WTC11 (cell line): ENCODE measurements at regions not wholly inside any gene's neighbourhood (a gene's known extent, or its start where the extent isn't known, plus 50 kb on each side); places are given as distances from the start of the nearest gene placed in this dataset.

Experiments
- ATAC-seq: fragments of 200-7000 bp; cut with Tn5 transposase; 2 replicates; pipeline ENCODE4 v1.10.0; 2021; ENCODE audit warnings: mild to moderate bottlenecking, moderate library complexity
- CTCF ChIA-PET: fragments of 300-600 bp; sonication (Branson Sonifier 250); formaldehyde crosslinking; loops from one replicate; lab custom pipeline; 2021; ENCODE audit warnings: antibody characterized with exemption; lab: Charles Lee
- POLR2A ChIA-PET: fragments of 350-600 bp; sonication (Branson Sonifier 250); formaldehyde crosslinking; loops from one replicate; lab custom pipeline; 2021; ENCODE audit warnings: antibody characterized with exemption; lab: Charles Lee
- DNase-seq: peaks from one replicate; pipeline ENCODE4 v3.0.0; 2021; ENCODE audit warnings: low spot score
- H3K27ac Mint-ChIP-seq: 2 replicates; pipeline ENCODE4 v1.8.0; 2021; ENCODE audit warnings: mixed read lengths
- H3K27me3 Mint-ChIP-seq: 2 replicates; pipeline ENCODE4 v1.8.0; 2021; ENCODE audit warnings: low read depth, mild to moderate bottlenecking, moderate library complexity, mixed read lengths
- H3K36me3 Mint-ChIP-seq: 2 replicates; pipeline ENCODE4 v1.8.0; 2021; ENCODE audit warnings: mixed read lengths
- H3K4me1 Mint-ChIP-seq: 2 replicates; pipeline ENCODE4 v1.8.0; 2022; ENCODE audit warnings: mixed read lengths
- H3K4me3 Mint-ChIP-seq: 2 replicates; pipeline ENCODE4 v1.8.0; 2021; ENCODE audit warnings: mild to moderate bottlenecking, moderate library complexity, mixed read lengths
- H3K9me3 Mint-ChIP-seq: 2 replicates; pipeline ENCODE4 v1.8.0; 2021; ENCODE audit warnings: mixed read lengths
- CREB1 ChIP-seq: sonication (generic); formaldehyde crosslinking; IDR thresholded peaks from 2 replicates; pipeline ENCODE4 v1.8.0; 2023; ENCODE audit warnings: mild to moderate bottlenecking, missing genetic modification reagents
- CREM ChIP-seq: sonication (generic); formaldehyde crosslinking; IDR thresholded peaks from 2 replicates; pipeline ENCODE4 v1.8.1; 2022; ENCODE audit warnings: mild to moderate bottlenecking, missing genetic modification reagents, moderate library complexity
- ESRRA ChIP-seq: sonication (generic); formaldehyde crosslinking; IDR thresholded peaks from 2 replicates; pipeline ENCODE4 v1.8.1; 2022; ENCODE audit warnings: mild to moderate bottlenecking, missing genetic modification reagents, borderline replicate concordance
- FOXK1 ChIP-seq: sonication (generic); formaldehyde crosslinking; IDR thresholded peaks from 2 replicates; pipeline ENCODE4 v1.8.0; 2022; ENCODE audit warnings: mild to moderate bottlenecking, moderate library complexity, missing genetic modification reagents
- HMGXB4 ChIP-seq: sonication (generic); formaldehyde crosslinking; IDR thresholded peaks from 2 replicates; pipeline ENCODE4 v1.8.1; 2023; ENCODE audit warnings: mild to moderate bottlenecking, moderate library complexity, missing genetic modification reagents
- MLX ChIP-seq: sonication (generic); formaldehyde crosslinking; IDR thresholded peaks from 2 replicates; pipeline ENCODE4 v1.8.1; 2023; ENCODE audit warnings: mild to moderate bottlenecking, missing genetic modification reagents, moderate library complexity
- MXD4 ChIP-seq: fragments of 250-450 bp; sonication (Bioruptor Pico); IDR thresholded peaks from 2 replicates; pipeline ENCODE4 v1.8.0; 2021; ENCODE audit warnings: mild to moderate bottlenecking, moderate library complexity, borderline replicate concordance
- MYBL2 ChIP-seq: sonication (generic); formaldehyde crosslinking; IDR thresholded peaks from 2 replicates; pipeline ENCODE4 v1.8.1; 2023; ENCODE audit warnings: mild to moderate bottlenecking, moderate library complexity, missing genetic modification reagents
- NFE2L1 ChIP-seq: sonication (generic); formaldehyde crosslinking; IDR thresholded peaks from 2 replicates; pipeline ENCODE4 v1.8.1; 2023; ENCODE audit warnings: missing genetic modification reagents
- NR3C1 ChIP-seq: sonication (generic); formaldehyde crosslinking; conservative IDR thresholded peaks from 2 replicates; pipeline ENCODE4 v1.8.1; 2023; ENCODE audit warnings: low read depth, mild to moderate bottlenecking, missing genetic modification reagents
- PRRX2 ChIP-seq: fragments of 250-450 bp; sonication (Bioruptor Pico); IDR thresholded peaks from 2 replicates; pipeline ENCODE4 v1.8.0; 2021; ENCODE audit warnings: mild to moderate bottlenecking
- TCF7 ChIP-seq: sonication (generic); formaldehyde crosslinking; IDR thresholded peaks from 2 replicates; pipeline ENCODE4 v1.8.0; 2022; ENCODE audit warnings: mild to moderate bottlenecking, low read depth, missing genetic modification reagents, moderate library complexity
- TP53 ChIP-seq: sonication (generic); formaldehyde crosslinking; IDR thresholded peaks from 2 replicates; pipeline ENCODE4 v1.8.1; 2023; ENCODE audit warnings: mild to moderate bottlenecking, missing genetic modification reagents
- USF2 ChIP-seq: sonication (generic); formaldehyde crosslinking; IDR thresholded peaks from 2 replicates; pipeline ENCODE4 v1.8.1; 2023; ENCODE audit warnings: mild to moderate bottlenecking, missing genetic modification reagents, moderate library complexity
- ZNF219 ChIP-seq: sonication (generic); formaldehyde crosslinking; IDR thresholded peaks from 2 replicates; pipeline ENCODE4 v1.8.0; 2023; ENCODE audit warnings: missing genetic modification reagents, mild to moderate bottlenecking, borderline replicate concordance
- ZNF281 ChIP-seq: sonication (generic); formaldehyde crosslinking; IDR thresholded peaks from 2 replicates; pipeline ENCODE4 v1.8.0; 2023; ENCODE audit warnings: mild to moderate bottlenecking, missing genetic modification reagents
- ZNF425 ChIP-seq: fragments of 250-450 bp; sonication (Bioruptor Pico); conservative IDR thresholded peaks from 2 replicates; pipeline ENCODE4 v1.9.0; 2021; ENCODE audit warnings: mild to moderate bottlenecking
- TF ChIP-seq, protein P1 (sequence below): sonication (generic); formaldehyde crosslinking; conservative IDR thresholded peaks from 2 replicates; pipeline ENCODE4 v1.8.1; 2022; ENCODE audit warnings: mild to moderate bottlenecking, missing genetic modification reagents
- TF ChIP-seq, protein P2 (sequence below): fragments of 250-450 bp; sonication (Bioruptor Pico); IDR thresholded peaks from 2 replicates; pipeline ENCODE4 v1.9.0; 2021; ENCODE audit warnings: mild to moderate bottlenecking
- TF ChIP-seq, protein P3 (sequence below): sonication (generic); formaldehyde crosslinking; IDR thresholded peaks from 2 replicates; pipeline ENCODE4 v1.8.1; 2022; ENCODE audit warnings: low read depth, missing genetic modification reagents, borderline replicate concordance

DNA sequence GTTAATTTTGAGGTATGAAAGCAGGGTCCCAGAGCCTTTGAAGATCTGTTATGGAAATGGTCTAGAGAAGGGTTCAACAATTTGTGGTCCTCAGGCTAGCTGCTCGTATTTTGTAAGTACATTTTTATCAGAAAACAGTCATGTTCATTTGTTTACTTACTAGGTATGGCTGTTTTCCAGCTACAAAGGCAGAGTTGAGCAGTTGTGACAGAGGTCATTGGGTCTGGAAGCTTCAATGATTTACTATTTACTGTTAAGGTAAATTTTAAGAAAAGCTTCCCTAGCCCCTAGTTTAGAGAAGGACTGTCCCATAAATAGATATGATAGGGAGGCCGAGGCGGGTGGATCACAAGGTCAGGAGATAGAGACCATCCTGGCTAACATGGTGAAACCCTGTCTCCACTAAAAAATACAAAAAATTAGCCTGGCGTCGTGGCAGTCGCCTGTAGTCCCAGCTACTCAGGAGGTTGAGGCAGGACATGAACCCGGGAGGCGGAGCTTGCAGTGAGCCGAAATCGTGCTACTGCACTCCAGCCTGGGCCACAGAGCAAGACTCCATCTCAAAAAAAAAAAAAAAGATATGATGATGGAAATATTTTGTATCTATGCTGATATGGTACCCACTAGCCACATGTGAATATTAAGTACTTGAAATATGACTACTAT lies 538.4 kb upstream of the CITED2 start:
- Mint-ChIP-seq H3K27me3 (no peaks in the 10 kb centered on the region), H3K4me1 (peaks cover 4% of the 10 kb centered on the region), H3K27ac (no peak overlapping the region), H3K36me3 (peaks cover 15% of the 10 kb centered on the region), H3K9me3 (peaks cover 28% of the 10 kb centered on the region), H3K4me3 (no peak overlapping the region)
- POLR2A ChIA-PET, result no interaction called here
- ATAC-seq (no peak), DNase-seq (no peak)
- CTCF ChIA-PET, result no interaction called here
- TF ChIP-seq, protein P1, sequence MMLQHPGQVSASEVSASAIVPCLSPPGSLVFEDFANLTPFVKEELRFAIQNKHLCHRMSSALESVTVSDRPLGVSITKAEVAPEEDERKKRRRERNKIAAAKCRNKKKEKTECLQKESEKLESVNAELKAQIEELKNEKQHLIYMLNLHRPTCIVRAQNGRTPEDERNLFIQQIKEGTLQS, result no peak
- TF ChIP-seq, protein P2, sequence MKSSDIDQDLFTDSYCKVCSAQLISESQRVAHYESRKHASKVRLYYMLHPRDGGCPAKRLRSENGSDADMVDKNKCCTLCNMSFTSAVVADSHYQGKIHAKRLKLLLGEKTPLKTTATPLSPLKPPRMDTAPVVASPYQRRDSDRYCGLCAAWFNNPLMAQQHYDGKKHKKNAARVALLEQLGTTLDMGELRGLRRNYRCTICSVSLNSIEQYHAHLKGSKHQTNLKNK (CRISPR knock-in tag), result no peak
- no peak for TF ChIP-seq MYBL2 (CRISPR knock-in tag)
- TF ChIP-seq HMGXB4 (CRISPR knock-in tag), result no peak
- no peak for TF ChIP-seq PRRX2 (CRISPR knock-in tag)
- TF ChIP-seq ESRRA (CRISPR knock-in tag), result no peak
- TF ChIP-seq FOXK1 (CRISPR knock-in tag), result no peak
- no peak for TF ChIP-seq USF2 (CRISPR knock-in tag)
- TF ChIP-seq ZNF219 (CRISPR knock-in tag), result no peak
- no peak for TF ChIP-seq ZNF281
- TF ChIP-seq MXD4 (CRISPR knock-in tag), result no peak

- ATAC-seq, result no peak
- POLR2A ChIA-PET, result no interaction called here
- H3K4me3 Mint-ChIP-seq, result no peak overlapping the region
- H3K27me3 Mint-ChIP-seq, result no peaks in the 10 kb centered on the region
- no peak for DNase-seq
- TF ChIP-seq ZNF219 (CRISPR knock-in tag), result no peak
- no peak for TF ChIP-seq CREB1 (CRISPR knock-in tag)
- TF ChIP-seq TCF7, result no peak
- TF ChIP-seq CREM (CRISPR knock-in tag), result no peak
- no peak for TF ChIP-seq MLX (CRISPR knock-in tag)
- TF ChIP-seq NFE2L1, result no peak
- no peak for TF ChIP-seq HMGXB4 (CRISPR knock-in tag)
- TF ChIP-seq NR3C1 (CRISPR knock-in tag), result no peak
- TF ChIP-seq, protein P3, sequence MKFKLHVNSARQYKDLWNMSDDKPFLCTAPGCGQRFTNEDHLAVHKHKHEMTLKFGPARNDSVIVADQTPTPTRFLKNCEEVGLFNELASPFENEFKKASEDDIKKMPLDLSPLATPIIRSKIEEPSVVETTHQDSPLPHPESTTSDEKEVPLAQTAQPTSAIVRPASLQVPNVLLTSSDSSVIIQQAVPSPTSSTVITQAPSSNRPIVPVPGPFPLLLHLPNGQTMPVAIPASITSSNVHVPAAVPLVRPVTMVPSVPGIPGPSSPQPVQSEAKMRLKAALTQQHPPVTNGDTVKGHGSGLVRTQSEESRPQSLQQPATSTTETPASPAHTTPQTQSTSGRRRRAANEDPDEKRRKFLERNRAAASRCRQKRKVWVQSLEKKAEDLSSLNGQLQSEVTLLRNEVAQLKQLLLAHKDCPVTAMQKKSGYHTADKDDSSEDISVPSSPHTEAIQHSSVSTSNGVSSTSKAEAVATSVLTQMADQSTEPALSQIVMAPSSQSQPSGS (CRISPR knock-in tag), result no peak
- no peak for TF ChIP-seq FOXK1 (CRISPR knock-in tag)
- no peak for TF ChIP-seq TP53
- TF ChIP-seq ZNF425 (CRISPR knock-in tag), result no peak
- TF ChIP-seq, all 79 proteins: peak for 0
- CTCF ChIA-PET, result no interaction called here
- Mint-ChIP-seq H3K9me3 (peaks cover 25% of the 10 kb centered on the region), H3K27ac (no peak overlapping the region), H3K4me1 (peaks cover 17% of the 10 kb centered on the region), H3K36me3 (peaks cover 13% of the 10 kb centered on the region)
Observed at GRCh38 chr6:139909992-139910391, 535.5 kb upstream of the CITED2 start.
